ENCODE measurements at regions not wholly inside any gene's neighbourhood (a gene's known extent, or its start where the extent isn't known, plus 50 kb on each side); places are given as distances from the start of the nearest gene placed in this dataset.

- TF ChIP-seq EZH2phosphoT487 (IDR thresholded peaks at IDR 0.05; ENCODE audit: borderline replicate concordance, low read depth) (no peak), POLR2AphosphoS5 (IDR thresholded peaks at IDR 0.05; ENCODE audit: low read depth, low read length) (no peak), CTCF (IDR thresholded peaks at IDR 0.05) (no peak), MEF2A (IDR thresholded peaks at IDR 0.05; ENCODE audit: borderline replicate concordance, low read depth) (no peak), NFIC (IDR thresholded peaks at IDR 0.05; ENCODE audit: borderline replicate concordance) (no peak), MAX (IDR thresholded peaks at IDR 0.05; ENCODE audit: low read depth) (no peak), REST (IDR thresholded peaks at IDR 0.05; ENCODE audit: low read depth, low read length) (no peak), ZBTB33 (IDR thresholded peaks at IDR 0.05; ENCODE audit: borderline replicate concordance, low read depth) (no peak), RFX5 (IDR thresholded peaks at IDR 0.05; ENCODE audit: low read length) (no peak), YY1 (IDR thresholded peaks at IDR 0.05; ENCODE audit: low read depth) (no peak), EP300 (IDR thresholded peaks at IDR 0.05; ENCODE audit: borderline replicate concordance in 1 of 2, low read depth in 1 of 2, low read length in 1 of 2) (no peak), FOSL2 (IDR thresholded peaks at IDR 0.05; ENCODE audit: borderline replicate concordance, low read depth) (no peak), PBX3 (IDR thresholded peaks at IDR 0.05) (no peak)
Measured at GRCh38 chr4:57548856-57549255, 438.7 kb upstream of the IGFBP7 start.

Data from SK-N-SH (cell line).